Natural killer cell (primary cell): ENCODE measurements at regions not wholly inside any gene's neighbourhood (a gene's known extent, or its start where the extent isn't known, plus 50 kb on each side); places are given as distances from the start of the nearest gene placed in this dataset.

Experiments used
- ATAC-seq, 3 donors: fragments of 150-1000 bp in 2 of 3; fragments of 200-7000 bp in 1 of 3; cut with Tn5 transposase; 1 replicate in 1 of 3; 2 replicates in 2 of 3; pipeline ENCODE4 v1.10.0; 2021; ENCODE audit warnings: mild to moderate bottlenecking in 2 of 3, moderate library complexity in 2 of 3
- DNase-seq, 2 donors: peaks; one replicate each; pipeline versions ENCODE4 v3.0.0 to v3.0.0-alpha.2; 2013 to 2021; ENCODE audit warnings: mixed read lengths in 1 of 2
- H3K27ac ChIP-seq: one replicate; pipeline ENCODE4 v1.5.1; 2013; ENCODE audit warnings: mild to moderate bottlenecking, low read length
- H3K27me3 ChIP-seq: one replicate; pipeline ENCODE4 v1.6.1; 2013; ENCODE audit warnings: low read length; ENCODE audit not compliant: control insufficient read depth, insufficient read depth
- H3K36me3 ChIP-seq: one replicate; pipeline ENCODE4 v1.6.1; 2013; ENCODE audit warnings: low read length; ENCODE audit not compliant: control insufficient read depth, insufficient read depth
- H3K4me1 ChIP-seq: one replicate; pipeline ENCODE4 v1.6.1; 2013; ENCODE audit warnings: low read length; ENCODE audit not compliant: control insufficient read depth, insufficient read depth
- H3K4me3 ChIP-seq: one replicate; pipeline ENCODE4 v1.5.1; 2013; ENCODE audit warnings: low read length
- H3K9me3 ChIP-seq: one replicate; pipeline ENCODE4 v1.6.1; 2013; ENCODE audit warnings: low read length; ENCODE audit not compliant: control insufficient read depth, insufficient read depth
- H3K27ac Mint-ChIP-seq, 2 donors: one replicate each; pipeline ENCODE4 v1.8.0; 2022; ENCODE audit warnings: mild to moderate bottlenecking in 2 of 2, mixed read lengths in 2 of 2, moderate library complexity in 1 of 2
- H3K27me3 Mint-ChIP-seq, 2 donors: one replicate each; pipeline ENCODE4 v1.8.0; 2022; ENCODE audit warnings: low read depth in 2 of 2, mixed read lengths in 2 of 2
- H3K36me3 Mint-ChIP-seq: one replicate; pipeline ENCODE4 v1.8.0; 2022; ENCODE audit warnings: mixed read lengths
- H3K4me1 Mint-ChIP-seq, 2 donors: one replicate each; pipeline ENCODE4 v1.8.0; 2022; ENCODE audit warnings: mixed read lengths in 2 of 2
- H3K4me3 Mint-ChIP-seq: one replicate; pipeline ENCODE4 v1.8.0; 2022; ENCODE audit warnings: mild to moderate bottlenecking, moderate library complexity, mixed read lengths
- H3K9me3 Mint-ChIP-seq, 2 donors: one replicate each; pipeline ENCODE4 v1.8.0; 2022; ENCODE audit warnings: mixed read lengths in 2 of 2
- CTCF ChIP-seq: fragments of 200-600 bp; IDR thresholded peaks from one replicate; pipeline ENCODE4 v1.8.0; 2022; ENCODE audit warnings: antibody characterized with exemption
- WGBS: methylation state at CpG from one replicate; pipeline ENCODE4 v1.1.7; 2013; ENCODE audit warnings: missing lambda C conversion rate; ENCODE audit not compliant: insufficient coverage; 5-methylcytosine and 5-hydroxymethylcytosine counted together
- intact Hi-C: fragments of 100-400 bp; cut with micrococcal nuclease; formaldehyde crosslinking; loops from one replicate; pipeline ENCODE4 v1.14.2; 2022

- H3K4me3 ChIP-seq: no peak overlapping the region
- no peak for DNase-seq
- no peaks in the 10 kb centered on the region for H3K36me3 ChIP-seq
- H3K36me3 Mint-ChIP-seq: no peaks in the 10 kb centered on the region
- H3K9me3 Mint-ChIP-seq: peaks cover 2 to 8% of the 10 kb centered on the region in 2 donors
- H3K4me1 ChIP-seq: no peaks in the 10 kb centered on the region
- H3K4me1 Mint-ChIP-seq: no peaks in the 10 kb centered on the region
- intact Hi-C loops: no loop called here
- no peak overlapping the region for H3K27ac Mint-ChIP-seq
- H3K9me3 ChIP-seq: no peaks in the 10 kb centered on the region
- WGBS: 67% methylated on average over 1 of the region's 2 CpGs
- TF ChIP-seq CTCF: no peak
- no peak overlapping the region for H3K27ac ChIP-seq
- ATAC-seq: no peak
- H3K27me3 Mint-ChIP-seq: no peaks in the 10 kb centered on the region
- H3K27me3 ChIP-seq: no peaks in the 10 kb centered on the region
- H3K4me3 Mint-ChIP-seq: no peak overlapping the region
Measured at GRCh38 chr12:90652280-90652679, 302.7 kb downstream of the CCER1 start.

GRCh38 chr12:90645181-90645580, 309.8 kb downstream of the CCER1 start:
- no peak for ATAC-seq
- Mint-ChIP-seq H3K4me1 (no peaks in the 10 kb centered on the region), H3K4me3 (no peak overlapping the region)

GRCh38 chr12:90631591-90632212, 323.3 kb downstream of the CCER1 start:
- Histone ChIP-seq H3K27ac (no peak overlapping the region), H3K4me3 (no peak overlapping the region), H3K36me3 (no peaks in the 10 kb centered on the region), H3K4me1 (no peaks in the 10 kb centered on the region), H3K9me3 (no peaks in the 10 kb centered on the region), H3K27me3 (no peaks in the 10 kb centered on the region)
- intact Hi-C loops: no loop called here
- H3K36me3 Mint-ChIP-seq: no peaks in the 10 kb centered on the region
- ATAC-seq: no peak
- H3K4me3 Mint-ChIP-seq: no peak overlapping the region
- no peak for DNase-seq
- no peak for TF ChIP-seq CTCF
- 0% methylated on average over 1 of the region's 1 CpG for WGBS
- H3K4me1 Mint-ChIP-seq: no peaks in the 10 kb centered on the region
- no peaks in the 10 kb centered on the region for H3K27me3 Mint-ChIP-seq
- peaks cover 7 to 19% of the 10 kb centered on the region in 2 donors for H3K9me3 Mint-ChIP-seq
- no peak overlapping the region for H3K27ac Mint-ChIP-seq

More at GRCh38 chr12:90645181-90645580, 309.8 kb downstream of the CCER1 start:
- H3K27me3 Mint-ChIP-seq: no peaks in the 10 kb centered on the region
- Histone ChIP-seq H3K4me3 (no peak overlapping the region), H3K36me3 (no peaks in the 10 kb centered on the region), H3K27me3 (no peaks in the 10 kb centered on the region), H3K27ac (no peak overlapping the region), H3K4me1 (no peaks in the 10 kb centered on the region), H3K9me3 (no peaks in the 10 kb centered on the region)
- no peak overlapping the region for H3K27ac Mint-ChIP-seq
- H3K9me3 Mint-ChIP-seq: peaks cover 3 to 7% of the 10 kb centered on the region in 2 donors
- DNase-seq: no peak
- H3K36me3 Mint-ChIP-seq: no peaks in the 10 kb centered on the region
- WGBS: no CpG with 5 or more reads among the region's 1 CpG
- TF ChIP-seq CTCF: no peak
- intact Hi-C loops: no loop called here

- Mint-ChIP-seq H3K27ac (no peak overlapping the region), H3K4me3 (no peak overlapping the region), H3K27me3 (no peaks in the 10 kb centered on the region), H3K4me1 (no peaks in the 10 kb centered on the region), H3K9me3 (peaks cover 7 to 16% of the 10 kb centered on the region in 2 donors), H3K36me3 (no peaks in the 10 kb centered on the region)
- no peak for ATAC-seq
- H3K36me3 ChIP-seq: no peaks in the 10 kb centered on the region
- no peak overlapping the region for H3K27ac ChIP-seq
- no peak for TF ChIP-seq CTCF
- H3K4me1 ChIP-seq: no peaks in the 10 kb centered on the region
- no peaks in the 10 kb centered on the region for H3K9me3 ChIP-seq
- no peaks in the 10 kb centered on the region for H3K27me3 ChIP-seq
- DNase-seq: no peak
- H3K4me3 ChIP-seq: no peak overlapping the region
- intact Hi-C loops: no loop called here
Measured at GRCh38 chr12:90630006-90630405, 325.0 kb downstream of the CCER1 start.
